Fibroblast of lung (primary cell): ENCODE measurements at regions not wholly inside any gene's neighbourhood (a gene's known extent, or its start where the extent isn't known, plus 50 kb on each side); places are given as distances from the start of the nearest gene placed in this dataset.
"Not testable (repeated sequence)": the region's sequence is repeated elsewhere in the genome, so short reads cannot be mapped to it uniquely, and the experiment has no call there.

Experiments used
- DNase-seq, 2 donors: peaks; one replicate each; pipeline versions ENCODE4 v3.0.0 to v3.0.0-alpha.2; 2010; ENCODE audit warnings: low read depth in 2 of 2
- H2AFZ ChIP-seq: 2 replicates; pipeline ENCODE4 v1.5.1; 2012; ENCODE audit warnings: low read length, control low read depth, inconsistent platforms
- H3K27ac ChIP-seq: 2 replicates; pipeline ENCODE4 v1.5.1; 2011; ENCODE audit warnings: low read length, control low read depth; ENCODE audit not compliant: insufficient read depth
- H3K27me3 ChIP-seq: 2 replicates; pipeline ENCODE4 v1.5.1; 2011; ENCODE audit warnings: mild to moderate bottlenecking, low read length; ENCODE audit not compliant: control insufficient read depth, insufficient read depth
- H3K36me3 ChIP-seq: 2 replicates; pipeline ENCODE4 v1.5.1; 2011; ENCODE audit warnings: low read length; ENCODE audit not compliant: control insufficient read depth, insufficient read depth
- H3K4me1 ChIP-seq: 2 replicates; pipeline ENCODE4 v1.5.1; 2011; ENCODE audit warnings: low read length; ENCODE audit not compliant: control insufficient read depth, insufficient read depth; ENCODE audit errors: extremely low read depth
- H3K4me2 ChIP-seq: 2 replicates; pipeline ENCODE4 v1.5.1; 2011; ENCODE audit warnings: low read length, control low read depth; ENCODE audit not compliant: insufficient read depth; ENCODE audit errors: extremely low read depth
- H3K4me3 ChIP-seq, 4 experiments: fragments of 200-600 bp in 1 of 4; sonication (generic) in 1 of 4; replicated peaks in 1 of 4; 2 replicates each; pipeline ENCODE4 v1.5.1; 2011 to 2016; ENCODE audit warnings: low read length in 4 of 4, low read depth in 3 of 4, mild to moderate bottlenecking in 3 of 4, control low read depth in 2 of 4, inconsistent platforms in 1 of 4, mixed read lengths in 1 of 4; ENCODE audit not compliant: insufficient read depth in 1 of 4; ENCODE audit errors: control extremely low read depth in 1 of 4
- H3K79me2 ChIP-seq: 2 replicates; pipeline ENCODE4 v1.5.1; 2012; ENCODE audit warnings: mild to moderate bottlenecking, low read length, inconsistent platforms; ENCODE audit not compliant: control insufficient read depth, insufficient read depth
- H3K9ac ChIP-seq: 2 replicates; pipeline ENCODE4 v1.5.1; 2011; ENCODE audit warnings: mild to moderate bottlenecking, low read length, control low read depth; ENCODE audit not compliant: insufficient read depth
- H3K9me3 ChIP-seq: 2 replicates; pipeline ENCODE4 v1.5.1; 2012; ENCODE audit warnings: low read depth, low read length; ENCODE audit not compliant: control insufficient read depth, insufficient read depth
- H4K20me1 ChIP-seq: 2 replicates; pipeline ENCODE4 v1.5.1; 2011; ENCODE audit warnings: low read length; ENCODE audit not compliant: control insufficient read depth, insufficient read depth; ENCODE audit errors: extremely low read depth
- EZH2 ChIP-seq: IDR thresholded peaks from 2 replicates; pipeline ENCODE4 v1.5.1; 2012; ENCODE audit warnings: low read length, control low read depth, mild to moderate bottlenecking; ENCODE audit errors: missing control alignments
- TF ChIP-seq, protein P1 (sequence below), 2 donors: IDR thresholded peaks in 1 of 2; conservative IDR thresholded peaks in 1 of 2; 1 replicate in 1 of 2; 2 replicates in 1 of 2; pipeline ENCODE4 v1.5.1; 2011 to 2012; ENCODE audit warnings: low read length in 2 of 2, control low read depth in 1 of 2, inconsistent platforms in 1 of 2, low read depth in 1 of 2, mild to moderate bottlenecking in 1 of 2

DNA sequence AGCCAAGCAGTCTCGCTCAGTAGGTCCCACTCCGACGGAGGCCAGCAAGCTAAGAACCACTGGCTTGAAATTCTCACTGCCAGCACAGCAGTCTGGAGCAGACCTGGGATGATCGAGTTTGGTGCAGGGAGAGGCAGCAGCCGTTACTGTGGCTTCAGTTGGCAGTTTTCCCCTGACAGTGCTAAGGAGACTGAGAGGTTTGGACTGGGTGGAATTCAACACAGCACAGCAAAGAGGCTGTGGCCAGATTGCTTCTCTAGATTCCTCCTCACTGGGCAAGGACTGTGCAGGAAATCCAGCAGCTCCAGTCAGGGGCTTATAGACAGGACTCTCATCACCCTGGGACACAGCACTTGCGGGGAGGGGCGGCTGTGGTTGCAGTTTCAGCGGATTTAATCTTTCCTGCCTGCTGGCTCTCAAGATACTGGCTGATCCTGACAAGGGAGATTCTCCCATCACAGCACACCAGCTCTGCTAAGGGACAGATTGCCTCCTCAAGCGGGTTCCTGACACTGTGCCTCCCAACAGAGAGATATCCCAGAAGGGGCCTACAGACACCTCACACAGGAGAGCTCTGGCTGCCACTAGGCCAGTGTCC, 122.1 kb downstream of the YIPF5 start:
- no peak overlapping the region for H3K4me2 ChIP-seq
- H3K4me1 ChIP-seq = no peaks in the 10 kb centered on the region
- no peaks in the 10 kb centered on the region for H4K20me1 ChIP-seq
- H3K9me3 ChIP-seq = no peaks in the 10 kb centered on the region
- H2AFZ ChIP-seq = peak overlapping the region; percentile 29
- no peak overlapping the region for H3K9ac ChIP-seq
- no peaks in the 10 kb centered on the region for H3K79me2 ChIP-seq
- H3K27ac ChIP-seq = no peak overlapping the region
- no peak overlapping the region for H3K4me3 ChIP-seq
- H3K27me3 ChIP-seq = no peaks in the 10 kb centered on the region
- TF ChIP-seq, protein P1, sequence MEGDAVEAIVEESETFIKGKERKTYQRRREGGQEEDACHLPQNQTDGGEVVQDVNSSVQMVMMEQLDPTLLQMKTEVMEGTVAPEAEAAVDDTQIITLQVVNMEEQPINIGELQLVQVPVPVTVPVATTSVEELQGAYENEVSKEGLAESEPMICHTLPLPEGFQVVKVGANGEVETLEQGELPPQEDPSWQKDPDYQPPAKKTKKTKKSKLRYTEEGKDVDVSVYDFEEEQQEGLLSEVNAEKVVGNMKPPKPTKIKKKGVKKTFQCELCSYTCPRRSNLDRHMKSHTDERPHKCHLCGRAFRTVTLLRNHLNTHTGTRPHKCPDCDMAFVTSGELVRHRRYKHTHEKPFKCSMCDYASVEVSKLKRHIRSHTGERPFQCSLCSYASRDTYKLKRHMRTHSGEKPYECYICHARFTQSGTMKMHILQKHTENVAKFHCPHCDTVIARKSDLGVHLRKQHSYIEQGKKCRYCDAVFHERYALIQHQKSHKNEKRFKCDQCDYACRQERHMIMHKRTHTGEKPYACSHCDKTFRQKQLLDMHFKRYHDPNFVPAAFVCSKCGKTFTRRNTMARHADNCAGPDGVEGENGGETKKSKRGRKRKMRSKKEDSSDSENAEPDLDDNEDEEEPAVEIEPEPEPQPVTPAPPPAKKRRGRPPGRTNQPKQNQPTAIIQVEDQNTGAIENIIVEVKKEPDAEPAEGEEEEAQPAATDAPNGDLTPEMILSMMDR (conservative IDR thresholded peaks at IDR 0.05 in 1 of 2, IDR thresholded peaks at IDR 0.05 in 1 of 2; ENCODE audit: low read depth in 1 of 2, low read length in 2 of 2) = no peak
- no peak for TF ChIP-seq EZH2
- no peaks in the 10 kb centered on the region for H3K36me3 ChIP-seq
- DNase-seq = peak in 1 of 2 donors; percentile 27

DNA sequence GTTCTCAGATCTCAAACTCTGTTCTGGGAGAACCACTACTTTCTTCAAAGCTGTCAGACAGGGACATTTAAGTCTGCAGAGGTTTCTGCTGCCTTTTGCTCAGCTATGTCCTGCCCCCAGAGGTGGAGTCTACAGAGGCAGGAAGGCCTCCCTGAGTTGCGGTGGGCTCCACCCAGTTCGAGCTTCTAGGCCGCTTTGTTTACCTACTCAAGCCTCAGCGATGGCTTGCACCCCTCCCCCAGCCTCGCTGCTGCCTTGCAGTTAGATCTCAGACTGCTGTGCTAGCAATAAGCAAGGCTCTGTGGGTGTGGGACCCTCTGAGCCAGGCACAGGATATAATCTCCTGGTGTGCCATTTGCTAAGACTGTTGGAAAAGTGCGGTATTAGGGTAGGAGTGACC, 115.1 kb downstream of the YIPF5 start:
- H3K4me3 ChIP-seq, H3K4me1 ChIP-seq, H3K9ac ChIP-seq, H3K27me3 ChIP-seq, H3K27ac ChIP-seq, H4K20me1 ChIP-seq, H3K4me2 ChIP-seq, H2AFZ ChIP-seq, H3K36me3 ChIP-seq, H3K79me2 ChIP-seq, H3K9me3 ChIP-seq, DNase-seq: not testable (repeated sequence)

DNA sequence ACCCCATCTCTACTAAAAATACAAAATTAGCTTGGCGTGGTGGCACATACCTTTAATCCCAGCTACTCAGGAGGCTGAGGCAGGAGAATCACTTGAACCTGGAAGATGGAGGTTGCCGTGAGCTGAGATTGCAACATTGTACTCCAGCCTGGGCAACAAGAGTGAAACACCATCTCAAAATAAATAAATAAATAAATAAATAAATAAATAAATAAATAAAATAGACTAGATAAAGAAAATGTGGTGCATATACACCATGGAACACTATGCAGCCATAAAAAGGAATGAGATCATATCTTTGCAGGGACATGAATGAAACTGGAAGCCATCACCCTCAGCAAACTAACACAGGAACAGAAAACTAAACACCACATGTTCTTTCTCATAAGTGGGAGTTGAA, 110.4 kb downstream of the YIPF5 start:
- H3K4me3 ChIP-seq, H3K36me3 ChIP-seq, H3K27me3 ChIP-seq, H3K4me2 ChIP-seq, H3K9me3 ChIP-seq, DNase-seq, H3K27ac ChIP-seq, H3K79me2 ChIP-seq, H2AFZ ChIP-seq, H3K4me1 ChIP-seq, H3K9ac ChIP-seq, H4K20me1 ChIP-seq: not testable (repeated sequence)

DNA sequence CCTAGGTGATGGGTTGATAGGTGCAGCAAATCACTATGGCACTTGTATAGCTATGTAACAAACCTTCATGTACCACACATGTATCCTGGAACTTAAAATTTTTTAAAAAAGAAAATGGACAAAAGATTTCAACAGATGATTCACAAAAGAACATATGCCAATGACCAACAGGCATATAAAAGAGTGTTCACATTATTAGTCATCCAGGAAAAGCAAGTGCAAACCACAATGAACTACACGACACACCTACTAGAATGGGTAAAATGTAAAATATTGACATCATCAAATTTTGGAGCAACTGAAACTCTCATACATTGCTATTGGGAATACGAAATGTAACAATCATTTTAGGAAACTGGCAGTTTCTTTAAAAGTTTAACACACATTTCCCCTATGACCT, 109.9 kb downstream of the YIPF5 start:
- no peaks in the 10 kb centered on the region for H3K79me2 ChIP-seq
- H4K20me1 ChIP-seq = no peaks in the 10 kb centered on the region
- no peak overlapping the region for H3K9ac ChIP-seq
- DNase-seq = peak in 1 of 2 donors; percentile 53
- no peak overlapping the region for H3K4me2 ChIP-seq
- no peaks in the 10 kb centered on the region for H3K36me3 ChIP-seq
- no peak for TF ChIP-seq EZH2
- TF ChIP-seq, protein P1 (conservative IDR thresholded peaks at IDR 0.05 in 1 of 2, IDR thresholded peaks at IDR 0.05 in 1 of 2; ENCODE audit: low read depth in 1 of 2, low read length in 2 of 2) = no peak
- no peaks in the 10 kb centered on the region for H3K4me1 ChIP-seq
- H3K9me3 ChIP-seq = no peaks in the 10 kb centered on the region
- H3K27me3 ChIP-seq = no peaks in the 10 kb centered on the region
- H3K4me3 ChIP-seq = no peak overlapping the region
- H3K27ac ChIP-seq = no peak overlapping the region
- H2AFZ ChIP-seq = no peak overlapping the region
